ENCODE measurements at regions not wholly inside any gene's neighbourhood (a gene's known extent, or its start where the extent isn't known, plus 50 kb on each side); places are given as distances from the start of the nearest gene placed in this dataset.

GRCh38 chr17:73838815-73839214 is 194.6 kb upstream of the SDK2 start:
- TF ChIP-seq CTCF (IDR thresholded peaks at IDR 0.05) (no peak), POLR2A (IDR thresholded peaks at IDR 0.05) (no peak), POLR2AphosphoS5 (IDR thresholded peaks at IDR 0.05) (no peak), EP300 (IDR thresholded peaks at IDR 0.05) (no peak)
